ENCODE measurements at regions not wholly inside any gene's neighbourhood (a gene's known extent, or its start where the extent isn't known, plus 50 kb on each side); places are given as distances from the start of the nearest gene placed in this dataset.
A peak's percentile ranks its signal among the peaks of the same experiment; 100 is the strongest.
"Not testable (repeated sequence)": the region's sequence is repeated elsewhere in the genome, so short reads cannot be mapped to it uniquely, and the experiment has no call there.

DNA sequence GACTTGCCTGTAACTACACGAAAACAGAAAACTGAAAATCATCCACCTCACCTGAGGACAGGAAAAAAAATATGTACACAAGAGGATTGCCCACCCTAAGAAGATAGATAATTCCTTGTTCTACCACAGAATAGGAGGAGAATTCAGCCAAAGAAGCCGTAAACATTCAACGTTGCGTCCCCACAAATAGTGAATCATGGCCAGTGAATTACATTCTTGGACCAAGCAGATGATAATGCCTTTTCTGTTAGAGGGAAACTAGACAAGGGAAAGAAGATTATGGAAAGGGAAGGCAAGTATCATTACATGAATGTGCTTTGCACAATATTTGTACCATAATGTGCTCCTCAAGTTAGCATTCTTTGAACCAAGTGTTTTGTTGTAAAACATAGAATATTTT lies 95.5 kb upstream of the C1QTNF7 start:
- 88 to 96% methylated on average over 4 of the region's 4 CpGs for WGBS, 2 donors
- DNase-seq (no peak), ATAC-seq (ENCODE audit: insufficient read depth, low FRiP score) (no peak)
- Histone ChIP-seq H3K9ac (ENCODE audit: insufficient read depth in 1 of 2, low read length in 2 of 2) (no peak overlapping the region), H3K36me3 (ENCODE audit: control insufficient read depth in 4 of 4, insufficient read depth in 4 of 4, low read length in 4 of 4) (no peaks in the 10 kb centered on the region), H3K4me1 (ENCODE audit: control insufficient read depth in 5 of 5, insufficient read depth in 5 of 5, low read length in 5 of 5) (peaks cover 0 to 25% (median 0%) of the 10 kb centered on the region in 5 donors), H3K9me3 (ENCODE audit: control insufficient read depth in 4 of 4, insufficient read depth in 3 of 4, low read length in 3 of 4) (no peaks in the 10 kb centered on the region), H3K27ac (ENCODE audit: low read depth in 1 of 2, low read length in 1 of 2) (no peak overlapping the region), H3K4me3 (no peak overlapping the region), H3K27me3 (ENCODE audit: control insufficient read depth in 3 of 3, insufficient read depth in 3 of 3, low read length in 2 of 3) (no peaks in the 10 kb centered on the region)
- TF ChIP-seq, protein P1, sequence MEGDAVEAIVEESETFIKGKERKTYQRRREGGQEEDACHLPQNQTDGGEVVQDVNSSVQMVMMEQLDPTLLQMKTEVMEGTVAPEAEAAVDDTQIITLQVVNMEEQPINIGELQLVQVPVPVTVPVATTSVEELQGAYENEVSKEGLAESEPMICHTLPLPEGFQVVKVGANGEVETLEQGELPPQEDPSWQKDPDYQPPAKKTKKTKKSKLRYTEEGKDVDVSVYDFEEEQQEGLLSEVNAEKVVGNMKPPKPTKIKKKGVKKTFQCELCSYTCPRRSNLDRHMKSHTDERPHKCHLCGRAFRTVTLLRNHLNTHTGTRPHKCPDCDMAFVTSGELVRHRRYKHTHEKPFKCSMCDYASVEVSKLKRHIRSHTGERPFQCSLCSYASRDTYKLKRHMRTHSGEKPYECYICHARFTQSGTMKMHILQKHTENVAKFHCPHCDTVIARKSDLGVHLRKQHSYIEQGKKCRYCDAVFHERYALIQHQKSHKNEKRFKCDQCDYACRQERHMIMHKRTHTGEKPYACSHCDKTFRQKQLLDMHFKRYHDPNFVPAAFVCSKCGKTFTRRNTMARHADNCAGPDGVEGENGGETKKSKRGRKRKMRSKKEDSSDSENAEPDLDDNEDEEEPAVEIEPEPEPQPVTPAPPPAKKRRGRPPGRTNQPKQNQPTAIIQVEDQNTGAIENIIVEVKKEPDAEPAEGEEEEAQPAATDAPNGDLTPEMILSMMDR (IDR thresholded peaks at IDR 0.05; ENCODE audit: control extremely low read depth, extremely low read depth), result no peak

DNA sequence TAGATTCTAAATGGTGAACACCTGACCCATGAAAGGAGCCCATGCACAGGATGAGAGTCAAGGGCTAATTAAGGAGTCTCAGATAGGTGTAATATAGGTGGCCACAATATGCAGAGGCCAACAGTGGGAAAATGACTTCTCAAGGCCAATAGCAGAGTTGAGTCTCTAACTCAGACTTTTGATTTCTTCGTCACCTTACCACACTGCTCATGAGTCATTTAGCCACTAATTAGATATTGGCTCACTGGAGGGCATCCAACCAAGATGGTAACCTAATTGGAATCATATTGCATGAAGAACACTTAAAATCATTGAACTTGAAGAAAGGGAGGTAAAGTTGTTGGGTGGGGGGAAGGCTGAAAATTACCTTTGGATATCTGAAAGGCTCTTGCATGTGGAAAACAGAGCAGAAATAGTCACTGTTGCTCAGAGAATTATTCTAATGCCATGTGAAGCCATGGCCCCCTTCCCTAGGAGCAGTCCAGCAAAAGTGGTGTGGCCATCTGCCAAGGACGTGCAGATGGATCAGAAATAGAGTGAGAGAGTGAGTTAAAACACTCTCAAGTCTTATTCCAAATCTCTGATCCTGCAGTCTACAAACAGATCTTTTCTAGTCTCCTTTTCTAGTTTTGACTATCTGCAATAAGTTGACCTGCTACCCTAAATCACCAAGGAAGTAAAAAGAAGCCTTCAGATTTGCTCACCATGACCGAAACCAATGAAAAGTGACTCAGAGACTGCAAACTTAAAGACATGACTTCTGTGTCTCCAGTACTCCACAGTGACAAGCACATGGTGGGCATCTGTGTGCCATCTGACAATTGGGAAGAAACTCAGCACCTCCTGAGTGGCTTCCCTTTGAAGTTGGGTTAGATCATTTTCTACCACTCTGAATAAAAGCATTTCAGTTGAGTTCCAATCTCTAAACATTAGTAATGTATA lies 93.9 kb upstream of the C1QTNF7 start:
- Histone ChIP-seq H3K27me3 (ENCODE audit: control insufficient read depth in 3 of 3, insufficient read depth in 3 of 3, low read length in 2 of 3) (no peaks in the 10 kb centered on the region), H3K9me3 (ENCODE audit: control insufficient read depth in 4 of 4, insufficient read depth in 3 of 4, low read length in 3 of 4) (no peaks in the 10 kb centered on the region), H3K9ac (ENCODE audit: insufficient read depth in 1 of 2, low read length in 2 of 2) (no peak overlapping the region), H3K4me3 (no peak overlapping the region), H3K27ac (ENCODE audit: low read depth in 1 of 2, low read length in 1 of 2) (no peak overlapping the region), H3K36me3 (ENCODE audit: control insufficient read depth in 4 of 4, insufficient read depth in 4 of 4, low read length in 4 of 4) (no peaks in the 10 kb centered on the region), H3K4me1 (ENCODE audit: control insufficient read depth in 5 of 5, insufficient read depth in 5 of 5, low read length in 5 of 5) (peaks cover 0 to 21% (median 0%) of the 10 kb centered on the region in 5 donors)
- TF ChIP-seq, protein P1 (IDR thresholded peaks at IDR 0.05; ENCODE audit: control extremely low read depth, extremely low read depth), result no peak
- ATAC-seq (ENCODE audit: insufficient read depth, low FRiP score) (no peak), DNase-seq (peak; percentile 35 to 74 (median 53))
- WGBS, 2 donors, result 77 to 86% methylated on average over 3 of the region's 3 CpGs

DNA sequence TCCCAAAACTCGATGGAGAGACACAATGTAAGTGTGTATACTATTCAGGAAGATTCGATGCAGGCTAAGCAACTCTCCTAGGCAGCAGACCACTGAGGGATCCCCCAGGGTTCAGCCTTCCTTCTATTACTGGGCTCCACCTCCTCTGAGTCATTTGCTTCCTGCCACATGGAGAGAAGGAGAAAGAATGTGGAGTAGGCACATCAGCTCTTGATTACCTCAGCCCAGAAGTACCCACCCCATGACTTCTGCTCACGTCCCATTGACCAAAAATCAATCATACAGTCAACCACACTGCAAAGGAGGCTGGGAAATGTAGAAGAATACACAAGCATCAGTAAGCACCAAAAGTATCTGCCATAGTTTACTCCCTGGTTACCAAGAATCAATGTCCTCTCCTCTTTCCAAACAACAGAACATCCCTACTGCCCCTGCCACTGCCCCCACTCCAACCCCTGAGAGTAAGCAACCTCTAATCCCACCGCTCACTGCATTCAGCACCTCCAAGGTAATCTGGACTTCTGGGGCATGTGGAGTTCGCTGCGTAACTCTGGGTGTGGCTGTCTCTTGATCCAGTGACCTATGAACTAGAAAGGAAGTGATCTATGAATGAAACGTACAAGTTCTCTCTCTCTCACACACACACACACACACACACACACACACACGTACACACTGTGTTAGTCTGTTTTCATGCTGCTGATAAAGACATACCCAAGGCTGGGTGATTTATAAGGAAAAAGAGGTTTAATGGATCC lies 91.2 kb upstream of the C1QTNF7 start:
- H3K9ac ChIP-seq (ENCODE audit: insufficient read depth in 1 of 2, low read length in 2 of 2), result no peak overlapping the region
- H3K27ac ChIP-seq (ENCODE audit: low read depth in 1 of 2, low read length in 1 of 2), result no peak overlapping the region
- ATAC-seq (ENCODE audit: insufficient read depth, low FRiP score) (no peak), DNase-seq (no peak)
- H3K9me3 ChIP-seq (ENCODE audit: control insufficient read depth in 4 of 4, insufficient read depth in 3 of 4, low read length in 3 of 4), result no peaks in the 10 kb centered on the region
- H3K27me3 ChIP-seq (ENCODE audit: control insufficient read depth in 3 of 3, insufficient read depth in 3 of 3, low read length in 2 of 3), result no peaks in the 10 kb centered on the region
- TF ChIP-seq, protein P1 (IDR thresholded peaks at IDR 0.05; ENCODE audit: control extremely low read depth, extremely low read depth), result no peak
- peaks cover 0 to 45% (median 5%) of the 10 kb centered on the region in 5 donors for H3K4me1 ChIP-seq (ENCODE audit: control insufficient read depth in 5 of 5, insufficient read depth in 5 of 5, low read length in 5 of 5)
- no peaks in the 10 kb centered on the region for H3K36me3 ChIP-seq (ENCODE audit: control insufficient read depth in 4 of 4, insufficient read depth in 4 of 4, low read length in 4 of 4)
- 75 to 80% methylated on average over 8 of the region's 8 CpGs for WGBS, 2 donors
- H3K4me3 ChIP-seq, result no peak overlapping the region

DNA sequence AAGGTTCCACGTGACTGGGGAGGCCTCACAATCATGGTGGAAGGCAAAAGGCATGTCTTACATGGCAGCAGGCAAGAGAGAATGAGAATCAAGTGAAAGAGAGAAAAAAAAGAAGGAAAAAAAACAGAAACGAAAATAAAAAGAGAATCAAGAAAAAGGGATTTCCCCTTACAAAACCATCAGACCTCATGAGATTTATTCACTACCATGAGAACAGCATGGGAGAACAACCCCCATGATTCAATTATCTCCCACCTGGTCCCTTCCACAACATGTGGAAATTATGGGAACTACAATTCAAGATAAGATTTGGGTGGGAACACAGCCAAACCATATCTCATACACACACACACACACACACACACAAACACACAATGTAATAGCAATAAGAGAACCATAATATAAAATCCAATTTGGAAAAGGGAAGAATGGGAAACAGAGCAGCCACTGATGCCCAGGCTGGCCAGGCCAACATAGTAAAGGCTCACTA lies 90.6 kb upstream of the C1QTNF7 start:
- not testable (repeated sequence) for H3K9ac ChIP-seq (ENCODE audit: insufficient read depth in 1 of 2, low read length in 2 of 2); H3K36me3 ChIP-seq (ENCODE audit: control insufficient read depth in 4 of 4, insufficient read depth in 4 of 4, low read length in 4 of 4); ATAC-seq (ENCODE audit: insufficient read depth, low FRiP score); H3K4me3 ChIP-seq; H3K27me3 ChIP-seq (ENCODE audit: control insufficient read depth in 3 of 3, insufficient read depth in 3 of 3, low read length in 2 of 3); H3K9me3 ChIP-seq (ENCODE audit: control insufficient read depth in 4 of 4, insufficient read depth in 3 of 4, low read length in 3 of 4); DNase-seq; H3K27ac ChIP-seq (ENCODE audit: low read depth in 1 of 2, low read length in 1 of 2)
- 76 to 80% methylated on average over 2 of the region's 2 CpGs for WGBS, 2 donors
- H3K4me1 ChIP-seq (ENCODE audit: control insufficient read depth in 5 of 5, insufficient read depth in 5 of 5, low read length in 5 of 5), result peaks cover 0 to 43% (median 5%) of the 10 kb centered on the region in 5 donors

Measured in lung (tissue), 11 donors.